ENCODE measurements at regions not wholly inside any gene's neighbourhood (a gene's known extent, or its start where the extent isn't known, plus 50 kb on each side); places are given as distances from the start of the nearest gene placed in this dataset.

GRCh38 chr5:6083311-6083978 is 294.9 kb downstream of the MED10 start:
- Histone ChIP-seq H3K23me2 (ENCODE audit: insufficient read length, low read depth, low read length, poor library complexity, severe bottlenecking) (no peaks in the 10 kb centered on the region), H4K91ac (ENCODE audit: insufficient read length, low read depth, low read length) (no peak overlapping the region), H3K9me3 (ENCODE audit: control insufficient read depth, low read depth, low read length) (no peaks in the 10 kb centered on the region), H3K4me2 (ENCODE audit: insufficient read depth, insufficient read length, low read length) (no peak overlapping the region), H3K4ac (ENCODE audit: low read depth, low read length) (no peak overlapping the region), H3T11ph (ENCODE audit: low read length) (no peak overlapping the region), H4K8ac (replicated peaks; ENCODE audit: insufficient read length, low read depth, low read length) (no peak overlapping the region), H3K56ac (ENCODE audit: insufficient read length, low read depth, low read length) (no peak overlapping the region), H3K9ac (ENCODE audit: extremely low read depth, insufficient read length, low read length) (no peak overlapping the region), H3K27ac (ENCODE audit: insufficient read length, low read depth, low read length) (no peak overlapping the region), H4K20me1 (ENCODE audit: control insufficient read depth, insufficient read depth, insufficient read length) (no peaks in the 10 kb centered on the region), H2AK5ac (ENCODE audit: insufficient read length, low read length) (no peak overlapping the region), H3K4me1 (ENCODE audit: insufficient read depth, low read length) (peaks cover 4% of the 10 kb centered on the region; the same call in 1 of the 2 replicates), H2BK15ac (ENCODE audit: low read depth, low read length) (no peak overlapping the region), H3K79me2 (ENCODE audit: insufficient read depth, low read length) (no peaks in the 10 kb centered on the region), H2BK20ac (ENCODE audit: low read depth, low read length, poor library complexity, severe bottlenecking) (no peak overlapping the region), H2AFZ (ENCODE audit: low read length) (no peak overlapping the region), H2BK5ac (ENCODE audit: insufficient read length, low read length) (no peak overlapping the region), H4K5ac (ENCODE audit: insufficient read length, low read depth, low read length) (no peak overlapping the region), H3K79me1 (ENCODE audit: insufficient read depth, low read depth, low read length, poor library complexity, severe bottlenecking) (no peaks in the 10 kb centered on the region), H3K27me3 (ENCODE audit: insufficient read depth, low read length) (no peaks in the 10 kb centered on the region), H2BK120ac (ENCODE audit: low read depth, low read length, poor library complexity, severe bottlenecking) (no peak overlapping the region), H2BK12ac (ENCODE audit: insufficient read length, low read depth, low read length) (no peak overlapping the region), H3K23ac (ENCODE audit: insufficient read length, low read depth, low read length) (no peak overlapping the region), H3K18ac (ENCODE audit: insufficient read length, low read depth, low read length) (no peak overlapping the region), H3K14ac (ENCODE audit: insufficient read depth, low read length) (no peak overlapping the region)
- H3K4me3 Mint-ChIP-seq = no peak overlapping the region
- peak; percentile 58 for DNase-seq
- peaks cover 4 to 8% of the 10 kb centered on the region in 2 experiments; a peak in 2 of 4 replicates for H3K4me1 Mint-ChIP-seq
- no peaks in the 10 kb centered on the region; the same call in 1 of the 2 replicates for H3K27me3 Mint-ChIP-seq (ENCODE audit: low read depth)
- H3K27ac Mint-ChIP-seq = no peak overlapping the region; a peak in 1 of 7 replicates
- no CpG with 5 or more reads among the region's 11 CpGs for WGBS (ENCODE audit: extremely low coverage, insufficient read length, low lambda C conversion rate)
- no peaks in the 10 kb centered on the region for H3K36me3 Mint-ChIP-seq (ENCODE audit: insufficient read depth in 1 of 3, low read depth in 3 of 3)
- no peak for TF ChIP-seq CTCF (conservative IDR thresholded peaks at IDR 0.05)
- no peaks in the 10 kb centered on the region; a peak in 2 of 5 replicates for H3K9me3 Mint-ChIP-seq
